WTC11 (cell line): ENCODE measurements at regions not wholly inside any gene's neighbourhood (a gene's known extent, or its start where the extent isn't known, plus 50 kb on each side); places are given as distances from the start of the nearest gene placed in this dataset.

Experiments used
- ATAC-seq: fragments of 200-7000 bp; cut with Tn5 transposase; 2 replicates; pipeline ENCODE4 v1.10.0; 2021; ENCODE audit warnings: mild to moderate bottlenecking, moderate library complexity
- CTCF ChIA-PET: fragments of 300-600 bp; sonication (Branson Sonifier 250); formaldehyde crosslinking; loops from one replicate; lab custom pipeline; 2021; ENCODE audit warnings: antibody characterized with exemption; lab: Charles Lee
- POLR2A ChIA-PET: fragments of 350-600 bp; sonication (Branson Sonifier 250); formaldehyde crosslinking; loops from one replicate; lab custom pipeline; 2021; ENCODE audit warnings: antibody characterized with exemption; lab: Charles Lee
- DNase-seq: peaks from one replicate; pipeline ENCODE4 v3.0.0; 2021; ENCODE audit warnings: low spot score
- H3K27ac Mint-ChIP-seq: 2 replicates; pipeline ENCODE4 v1.8.0; 2021; ENCODE audit warnings: mixed read lengths
- H3K27me3 Mint-ChIP-seq: 2 replicates; pipeline ENCODE4 v1.8.0; 2021; ENCODE audit warnings: low read depth, mild to moderate bottlenecking, moderate library complexity, mixed read lengths
- H3K36me3 Mint-ChIP-seq: 2 replicates; pipeline ENCODE4 v1.8.0; 2021; ENCODE audit warnings: mixed read lengths
- H3K4me1 Mint-ChIP-seq: 2 replicates; pipeline ENCODE4 v1.8.0; 2022; ENCODE audit warnings: mixed read lengths
- H3K4me3 Mint-ChIP-seq: 2 replicates; pipeline ENCODE4 v1.8.0; 2021; ENCODE audit warnings: mild to moderate bottlenecking, moderate library complexity, mixed read lengths
- H3K9me3 Mint-ChIP-seq: 2 replicates; pipeline ENCODE4 v1.8.0; 2021; ENCODE audit warnings: mixed read lengths
- ARID4B ChIP-seq: sonication (generic); formaldehyde crosslinking; IDR thresholded peaks from 2 replicates; pipeline ENCODE4 v1.8.0; 2023; ENCODE audit warnings: missing genetic modification reagents, mild to moderate bottlenecking, borderline replicate concordance
- ATF3 ChIP-seq: sonication (generic); formaldehyde crosslinking; conservative IDR thresholded peaks from 2 replicates; pipeline ENCODE4 v1.8.1; 2022; ENCODE audit warnings: mild to moderate bottlenecking, missing genetic modification reagents
- ATF6 ChIP-seq: sonication (generic); formaldehyde crosslinking; IDR thresholded peaks from 2 replicates; pipeline ENCODE4 v1.8.1; 2023; ENCODE audit warnings: mild to moderate bottlenecking, missing genetic modification reagents
- CBFB ChIP-seq: sonication (generic); formaldehyde crosslinking; IDR thresholded peaks from 2 replicates; pipeline ENCODE4 v1.8.1; 2022; ENCODE audit warnings: mild to moderate bottlenecking, low read depth, missing genetic modification reagents
- CDX4 ChIP-seq: fragments of 250-450 bp; sonication (Bioruptor Pico); IDR thresholded peaks from 2 replicates; pipeline ENCODE4 v1.9.0; 2021; ENCODE audit warnings: moderate library complexity, mild to moderate bottlenecking, inconsistent platforms, borderline replicate concordance
- E2F4 ChIP-seq: sonication (generic); formaldehyde crosslinking; IDR thresholded peaks from 2 replicates; pipeline ENCODE4 v1.8.1; 2022; ENCODE audit warnings: low read depth, mild to moderate bottlenecking, moderate library complexity, missing genetic modification reagents, borderline replicate concordance
- FOXP1 ChIP-seq: sonication (generic); formaldehyde crosslinking; IDR thresholded peaks from 2 replicates; pipeline ENCODE4 v1.8.0; 2022; ENCODE audit warnings: missing genetic modification reagents, mild to moderate bottlenecking, moderate library complexity, borderline replicate concordance
- FOXP4 ChIP-seq: sonication (generic); formaldehyde crosslinking; IDR thresholded peaks from 2 replicates; pipeline ENCODE4 v1.8.0; 2022; ENCODE audit warnings: mild to moderate bottlenecking, missing genetic modification reagents
- IRF2 ChIP-seq: sonication (generic); formaldehyde crosslinking; IDR thresholded peaks from 2 replicates; pipeline ENCODE4 v1.8.0; 2022; ENCODE audit warnings: low read depth, missing genetic modification reagents, borderline replicate concordance
- JUN ChIP-seq: sonication (generic); formaldehyde crosslinking; IDR thresholded peaks from 2 replicates; pipeline ENCODE4 v1.8.0; 2023; ENCODE audit warnings: mild to moderate bottlenecking, missing genetic modification reagents
- MXD4 ChIP-seq: fragments of 250-450 bp; sonication (Bioruptor Pico); IDR thresholded peaks from 2 replicates; pipeline ENCODE4 v1.8.0; 2021; ENCODE audit warnings: mild to moderate bottlenecking, moderate library complexity, borderline replicate concordance
- MYBL2 ChIP-seq: sonication (generic); formaldehyde crosslinking; IDR thresholded peaks from 2 replicates; pipeline ENCODE4 v1.8.1; 2023; ENCODE audit warnings: mild to moderate bottlenecking, moderate library complexity, missing genetic modification reagents
- NR1H2 ChIP-seq: sonication (generic); formaldehyde crosslinking; IDR thresholded peaks from 2 replicates; pipeline ENCODE4 v1.9.0; 2021; ENCODE audit warnings: mild to moderate bottlenecking, moderate library complexity, missing genetic modification reagents
- NR3C1 ChIP-seq: sonication (generic); formaldehyde crosslinking; conservative IDR thresholded peaks from 2 replicates; pipeline ENCODE4 v1.8.1; 2023; ENCODE audit warnings: low read depth, mild to moderate bottlenecking, missing genetic modification reagents
- SOX15 ChIP-seq: fragments of 250-450 bp; sonication (Bioruptor Pico); IDR thresholded peaks from 2 replicates; pipeline ENCODE4 v1.9.0; 2021; ENCODE audit warnings: mild to moderate bottlenecking
- TCF7 ChIP-seq: sonication (generic); formaldehyde crosslinking; IDR thresholded peaks from 2 replicates; pipeline ENCODE4 v1.8.0; 2022; ENCODE audit warnings: mild to moderate bottlenecking, low read depth, missing genetic modification reagents, moderate library complexity
- USF2 ChIP-seq: sonication (generic); formaldehyde crosslinking; IDR thresholded peaks from 2 replicates; pipeline ENCODE4 v1.8.1; 2023; ENCODE audit warnings: mild to moderate bottlenecking, missing genetic modification reagents, moderate library complexity

DNA sequence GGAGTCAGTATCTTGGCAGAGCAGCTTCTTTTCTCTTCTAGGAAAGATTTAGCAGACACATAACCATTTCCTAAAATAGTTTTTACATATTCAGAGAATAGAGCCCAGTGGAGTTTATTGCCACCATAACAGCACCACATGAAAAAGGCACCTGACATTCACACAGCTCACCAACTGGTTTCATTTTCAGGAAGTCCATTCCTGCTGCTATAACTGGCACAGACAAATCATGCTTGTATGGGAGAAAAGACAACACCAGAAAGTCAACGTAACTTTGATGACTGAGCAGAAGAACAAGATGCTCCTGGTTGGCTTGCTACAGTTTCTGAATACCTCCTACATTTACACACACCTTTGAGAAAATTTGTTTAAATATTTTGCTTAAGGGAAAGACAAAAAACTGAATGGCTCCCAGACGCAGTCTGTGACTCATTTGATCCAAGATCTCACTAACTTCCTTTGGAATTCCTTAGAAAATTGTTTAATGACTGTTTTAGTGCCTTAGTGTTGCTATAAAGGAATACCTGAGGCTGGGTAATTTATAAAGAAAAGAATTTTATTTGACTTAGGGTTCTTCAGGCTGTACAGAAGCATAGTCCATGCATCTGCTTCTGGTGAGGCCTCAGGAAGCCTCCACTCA, 1380.6 kb downstream of the CDH8 start:
- no peak for TF ChIP-seq SOX15 (CRISPR knock-in tag)
- no peak for TF ChIP-seq USF2 (CRISPR knock-in tag)
- TF ChIP-seq ARID4B (CRISPR knock-in tag) = no peak
- TF ChIP-seq CDX4 (CRISPR knock-in tag) = no peak
- TF ChIP-seq TCF7 = no peak
- no peak for TF ChIP-seq FOXP1 (CRISPR knock-in tag)
- TF ChIP-seq JUN = no peak
- TF ChIP-seq IRF2 = no peak
- TF ChIP-seq FOXP4 = no peak
- no peak for TF ChIP-seq ATF6 (CRISPR knock-in tag)
- no peak for TF ChIP-seq NR1H2 (CRISPR knock-in tag)
- no peak for TF ChIP-seq NR3C1 (CRISPR knock-in tag)
- TF ChIP-seq E2F4 (CRISPR knock-in tag) = no peak
- TF ChIP-seq MYBL2 (CRISPR knock-in tag) = no peak
- no peak for TF ChIP-seq ATF3
- no peak for TF ChIP-seq MXD4
- no peak for TF ChIP-seq CBFB (CRISPR knock-in tag)
- TF ChIP-seq, all 79 proteins: peak for 0
- Mint-ChIP-seq H3K27me3 (no peaks in the 10 kb centered on the region), H3K4me1 (no peaks in the 10 kb centered on the region), H3K4me3 (no peak overlapping the region), H3K36me3 (no peaks in the 10 kb centered on the region), H3K9me3 (no peaks in the 10 kb centered on the region), H3K27ac (no peak overlapping the region)
- DNase-seq (no peak), ATAC-seq (no peak)
- CTCF ChIA-PET = no interaction called here
- POLR2A ChIA-PET = no interaction called here
